Karpas-422 (cell line): ENCODE measurements at regions not wholly inside any gene's neighbourhood (a gene's known extent, or its start where the extent isn't known, plus 50 kb on each side); places are given as distances from the start of the nearest gene placed in this dataset.

Experiments used
- DNase-seq: peaks from one replicate; pipeline ENCODE4 v3.0.0-alpha.2; 2015
- H2AFZ ChIP-seq: fragments of 200-600 bp; sonication (generic); 2 replicates; pipeline ENCODE4 v1.6.1; 2014; ENCODE audit warnings: antibody characterized with exemption, low read length, mixed read lengths
- H3K27ac ChIP-seq: fragments of 200-600 bp; sonication (generic); 2 replicates; pipeline ENCODE4 v1.5.1; 2014; ENCODE audit warnings: mild to moderate bottlenecking, low read length, moderate library complexity
- H3K27me3 ChIP-seq: fragments of 200-600 bp; sonication (generic); 2 replicates; pipeline ENCODE4 v1.6.1; 2014; ENCODE audit warnings: low read length, mixed read lengths
- H3K36me3 ChIP-seq: fragments of 200-600 bp; sonication (generic); 2 replicates; pipeline ENCODE4 v1.6.1; 2014; ENCODE audit warnings: low read length, mixed read lengths; ENCODE audit not compliant: insufficient read depth
- H3K4me1 ChIP-seq: fragments of 200-600 bp; sonication (generic); 2 replicates; pipeline ENCODE4 v1.6.1; 2014; ENCODE audit warnings: mild to moderate bottlenecking, low read length, mixed read lengths
- H3K4me2 ChIP-seq: fragments of 200-600 bp; sonication (generic); 2 replicates; pipeline ENCODE4 v1.6.1; 2014; ENCODE audit warnings: low read length, low read depth, mild to moderate bottlenecking; ENCODE audit not compliant: poor library complexity, severe bottlenecking
- H3K4me3 ChIP-seq: fragments of 200-600 bp; sonication (generic); 2 replicates; pipeline ENCODE4 v1.5.1; 2014; ENCODE audit warnings: mild to moderate bottlenecking, antibody characterized with exemption, low read length, mixed read lengths
- H3K79me2 ChIP-seq: fragments of 200-600 bp; sonication (generic); 2 replicates; pipeline ENCODE4 v1.6.1; 2014; ENCODE audit warnings: mild to moderate bottlenecking, low read length, mixed read lengths
- H3K9ac ChIP-seq: fragments of 200-600 bp; sonication (generic); 2 replicates; pipeline ENCODE4 v1.6.0; 2014; ENCODE audit warnings: low read length
- H3K9me2 ChIP-seq: fragments of 200-600 bp; sonication (generic), shearing (Covaris generic); replicated peaks from 2 replicates; pipeline ENCODE4 v1.6.0; 2014; ENCODE audit warnings: mild to moderate bottlenecking, low read length, moderate library complexity; ENCODE audit not compliant: insufficient read depth
- H3K9me3 ChIP-seq: fragments of 300-700, 200-600 bp; sonication (generic); 2 replicates; pipeline ENCODE4 v1.6.1; 2014; ENCODE audit warnings: low read length, mixed read lengths
- H4K20me1 ChIP-seq: fragments of 200-600 bp; sonication (generic); 2 replicates; pipeline ENCODE4 v1.6.1; 2014; ENCODE audit warnings: mild to moderate bottlenecking, antibody characterized with exemption, low read length, low read depth; ENCODE audit not compliant: insufficient read depth

- H3K4me2 ChIP-seq = no peak overlapping the region
- no peaks in the 10 kb centered on the region for H3K79me2 ChIP-seq
- no peak overlapping the region for H2AFZ ChIP-seq
- no peaks in the 10 kb centered on the region for H3K27me3 ChIP-seq
- 0 out of 2 replicates have a peak, but pooled peaks cover 9% of the 10 kb centered on the region for H4K20me1 ChIP-seq
- H3K36me3 ChIP-seq = no peaks in the 10 kb centered on the region
- H3K4me1 ChIP-seq = no peaks in the 10 kb centered on the region
- no peak overlapping the region for H3K4me3 ChIP-seq
- H3K27ac ChIP-seq = no peak overlapping the region
- H3K9ac ChIP-seq = no peak overlapping the region
- H3K9me2 ChIP-seq = no peaks in the 10 kb centered on the region
- no peak for DNase-seq
- H3K9me3 ChIP-seq = no peaks in the 10 kb centered on the region
Measured at GRCh38 chr15:70159001-70159712, 61.4 kb upstream of the TLE3 start.

- Histone ChIP-seq H3K9ac (no peak overlapping the region), H4K20me1 (0 out of 2 replicates have a peak, but pooled peaks cover 9% of the 10 kb centered on the region), H3K4me1 (no peaks in the 10 kb centered on the region), H3K4me2 (no peak overlapping the region), H3K27ac (no peak overlapping the region), H3K79me2 (no peaks in the 10 kb centered on the region), H3K9me2 (no peaks in the 10 kb centered on the region), H3K36me3 (no peaks in the 10 kb centered on the region), H3K4me3 (no peak overlapping the region), H3K27me3 (no peaks in the 10 kb centered on the region), H3K9me3 (no peaks in the 10 kb centered on the region), H2AFZ (no peak overlapping the region)
- DNase-seq = no peak
Measured at GRCh38 chr15:70158309-70159000, 60.7 kb upstream of the TLE3 start.

- Histone ChIP-seq H3K9me3 (no peaks in the 10 kb centered on the region), H3K4me1 (no peaks in the 10 kb centered on the region), H3K27ac (no peak overlapping the region), H3K36me3 (no peaks in the 10 kb centered on the region), H3K79me2 (no peaks in the 10 kb centered on the region), H4K20me1 (0 out of 2 replicates have a peak, but pooled peaks cover 9% of the 10 kb centered on the region), H3K27me3 (no peaks in the 10 kb centered on the region), H3K4me3 (no peak overlapping the region), H3K9ac (no peak overlapping the region), H3K4me2 (no peak overlapping the region), H3K9me2 (no peaks in the 10 kb centered on the region), H2AFZ (no peak overlapping the region)
- DNase-seq = no peak
Measured at GRCh38 chr15:70156671-70157271, 59.1 kb upstream of the TLE3 start.

GRCh38 chr15:70154718-70155347, 57.1 kb upstream of the TLE3 start:
- Histone ChIP-seq H3K9me3 (no peaks in the 10 kb centered on the region), H3K4me2 (no peak overlapping the region), H3K27me3 (no peaks in the 10 kb centered on the region), H2AFZ (no peak overlapping the region), H3K36me3 (no peaks in the 10 kb centered on the region), H3K79me2 (no peaks in the 10 kb centered on the region), H4K20me1 (no peaks in the 10 kb centered on the region), H3K9ac (no peak overlapping the region), H3K4me1 (no peaks in the 10 kb centered on the region), H3K4me3 (no peak overlapping the region), H3K9me2 (no peaks in the 10 kb centered on the region), H3K27ac (no peak overlapping the region)
- no peak for DNase-seq

GRCh38 chr15:70153921-70154717, 56.4 kb upstream of the TLE3 start:
- Histone ChIP-seq H3K9me3 (no peaks in the 10 kb centered on the region), H3K4me1 (no peaks in the 10 kb centered on the region), H3K9ac (no peak overlapping the region), H3K27me3 (no peaks in the 10 kb centered on the region), H4K20me1 (no peaks in the 10 kb centered on the region), H3K9me2 (no peaks in the 10 kb centered on the region), H3K36me3 (no peaks in the 10 kb centered on the region), H3K79me2 (no peaks in the 10 kb centered on the region), H3K4me2 (no peak overlapping the region), H3K4me3 (no peak overlapping the region), H2AFZ (no peak overlapping the region), H3K27ac (no peak overlapping the region)
- no peak for DNase-seq

GRCh38 chr15:70152070-70152480, 54.4 kb upstream of the TLE3 start:
- Histone ChIP-seq H3K79me2 (no peaks in the 10 kb centered on the region), H3K4me1 (no peaks in the 10 kb centered on the region), H3K9me3 (no peaks in the 10 kb centered on the region), H4K20me1 (no peaks in the 10 kb centered on the region), H3K9ac (no peak overlapping the region), H3K27me3 (no peaks in the 10 kb centered on the region), H3K36me3 (no peaks in the 10 kb centered on the region), H3K4me2 (no peak overlapping the region), H3K4me3 (no peak overlapping the region), H2AFZ (no peak overlapping the region), H3K9me2 (no peaks in the 10 kb centered on the region), H3K27ac (no peak overlapping the region)
- no peak for DNase-seq

GRCh38 chr15:70151462-70151861, 53.7 kb upstream of the TLE3 start:
- no peaks in the 10 kb centered on the region for H3K9me2 ChIP-seq
- no peaks in the 10 kb centered on the region for H3K36me3 ChIP-seq
- H3K27me3 ChIP-seq = no peaks in the 10 kb centered on the region

More at GRCh38 chr15:70151462-70151861, 53.7 kb upstream of the TLE3 start:
- no peak overlapping the region for H3K4me3 ChIP-seq
- no peak overlapping the region for H3K27ac ChIP-seq
- no peak overlapping the region for H3K9ac ChIP-seq
- H3K79me2 ChIP-seq = no peaks in the 10 kb centered on the region
- H3K9me3 ChIP-seq = no peaks in the 10 kb centered on the region
- no peak overlapping the region for H3K4me2 ChIP-seq
- H2AFZ ChIP-seq = no peak overlapping the region
- no peak for DNase-seq
- no peaks in the 10 kb centered on the region for H3K4me1 ChIP-seq
- H4K20me1 ChIP-seq = no peaks in the 10 kb centered on the region
